ENCODE measurements at regions not wholly inside any gene's neighbourhood (a gene's known extent, or its start where the extent isn't known, plus 50 kb on each side); places are given as distances from the start of the nearest gene placed in this dataset.

GRCh38 chr3:177469216-177469615, 271.9 kb upstream of the TBL1XR1 start:
- TF ChIP-seq CTCF (IDR thresholded peaks at IDR 0.05; ENCODE audit: insufficient read depth, missing control alignments) = no peak
- FAIRE-seq (no peak), DNase-seq (ENCODE audit: insufficient read length, low spot score) (no peak)

- DNase-seq (ENCODE audit: insufficient read length, low spot score) (no peak), FAIRE-seq (no peak)
- no peak for TF ChIP-seq CTCF (IDR thresholded peaks at IDR 0.05; ENCODE audit: insufficient read depth, missing control alignments)
Observed at GRCh38 chr3:177470197-177470941, 273.1 kb upstream of the TBL1XR1 start.

GRCh38 chr3:177471733-177472480, 274.6 kb upstream of the TBL1XR1 start:
- DNase-seq (ENCODE audit: insufficient read length, low spot score) (no peak), FAIRE-seq (no peak)
- TF ChIP-seq CTCF (IDR thresholded peaks at IDR 0.05; ENCODE audit: insufficient read depth, missing control alignments) = no peak

GRCh38 chr3:177473184-177473583, 275.9 kb upstream of the TBL1XR1 start:
- FAIRE-seq (no peak), DNase-seq (ENCODE audit: insufficient read length, low spot score) (no peak)
- no peak for TF ChIP-seq CTCF (IDR thresholded peaks at IDR 0.05; ENCODE audit: insufficient read depth, missing control alignments)

GRCh38 chr3:177473903-177474302, 276.6 kb upstream of the TBL1XR1 start:
- FAIRE-seq = no peak
- DNase-seq (ENCODE audit: insufficient read length, low spot score) = no peak
- TF ChIP-seq CTCF (IDR thresholded peaks at IDR 0.05; ENCODE audit: insufficient read depth, missing control alignments) = no peak

- DNase-seq (ENCODE audit: insufficient read length, low spot score) = no peak
- no peak for FAIRE-seq
- TF ChIP-seq CTCF (IDR thresholded peaks at IDR 0.05; ENCODE audit: insufficient read depth, missing control alignments) = no peak
Observed at GRCh38 chr3:177474652-177475355, 277.5 kb upstream of the TBL1XR1 start.
